Panc1 (cell line): ENCODE measurements at regions not wholly inside any gene's neighbourhood (a gene's known extent, or its start where the extent isn't known, plus 50 kb on each side); places are given as distances from the start of the nearest gene placed in this dataset.

Experiments
- ATAC-seq: fragments of 200-7000 bp; cut with Tn5 transposase; 2 replicates; pipeline ENCODE4 v1.9.1; 2020; ENCODE audit warnings: mild to moderate bottlenecking, moderate library complexity
- BruUV-seq: library from RNA; stranded (reverse); fragments of 400-500 nt; replicated peaks from 2 replicates; lab custom pipeline; 2021; lab: Mats Ljungman, UMichigan
- CTCF ChIA-PET: fragments of 300-600 bp; sonication (Branson Sonifier 250); formaldehyde crosslinking; loops from one replicate; lab custom pipeline; 2022; ENCODE audit warnings: antibody characterized with exemption; lab: Charles Lee
- POLR2A ChIA-PET: fragments of 300-600 bp; sonication (Branson Sonifier 250); formaldehyde crosslinking; loops from one replicate; lab custom pipeline; 2022; ENCODE audit warnings: antibody characterized with exemption; lab: Charles Lee
- DNase-seq: peaks from one replicate; pipeline ENCODE4 v3.0.0-alpha.2; 2010; ENCODE audit warnings: low read depth, low spot score
- H3K27ac ChIP-seq: 2 replicates; pipeline ENCODE4 v1.5.1; 2011; ENCODE audit warnings: mild to moderate bottlenecking, low read length, inconsistent platforms
- H3K27me3 ChIP-seq: fragments of 200-500 bp; sonication (Bioruptor generic); 2 replicates; pipeline ENCODE4 v1.6.0; 2014; ENCODE audit warnings: low read length, inconsistent platforms; ENCODE audit not compliant: control insufficient read depth, insufficient read depth
- H3K36me3 ChIP-seq: fragments of 200-500 bp; sonication (Bioruptor generic); 2 replicates; pipeline ENCODE4 v1.5.1; 2014; ENCODE audit warnings: inconsistent platforms, mild to moderate bottlenecking, low read length, moderate library complexity; ENCODE audit not compliant: control insufficient read depth, insufficient read depth
- H3K4me1 ChIP-seq: 2 replicates; pipeline ENCODE4 v1.5.1; 2011; ENCODE audit warnings: inconsistent platforms, mild to moderate bottlenecking, low read length, moderate library complexity; ENCODE audit not compliant: control insufficient read depth, insufficient read depth
- H3K4me3 ChIP-seq, 2 experiments: 2 replicates each; pipeline ENCODE4 v1.5.1; 2011 to 2012; ENCODE audit warnings: low read depth in 2 of 2, low read length in 2 of 2, mild to moderate bottlenecking in 2 of 2, inconsistent platforms in 1 of 2, moderate library complexity in 1 of 2
- H3K9me3 ChIP-seq: fragments of 200-500 bp; sonication (Bioruptor generic); 2 replicates; pipeline ENCODE4 v1.5.1; 2014; ENCODE audit warnings: low read depth, mild to moderate bottlenecking, inconsistent platforms, low read length, moderate library complexity; ENCODE audit not compliant: control insufficient read depth, insufficient read depth
- POLR2AphosphoS5 ChIP-seq: IDR thresholded peaks from 2 replicates; pipeline ENCODE4 v1.6.1; 2012; ENCODE audit warnings: mild to moderate bottlenecking, low read depth, low read length, moderate library complexity
- SIN3A ChIP-seq: IDR thresholded peaks from 2 replicates; pipeline ENCODE4 v1.6.1; 2012; ENCODE audit warnings: low read depth, mild to moderate bottlenecking, low read length, moderate library complexity, borderline replicate concordance; ENCODE audit not compliant: insufficient read depth
- TCF7L2 ChIP-seq: IDR thresholded peaks from 2 replicates; pipeline ENCODE4 v1.6.1; 2011; ENCODE audit warnings: mild to moderate bottlenecking, low read depth, low read length, inconsistent platforms
- in situ Hi-C: cut with HindIII; loops from 2 replicates; pipeline ENCODE4 v1.10.0; 2016; ENCODE audit warnings: low sequenced_read_pairs, low pct_unique_long_range_greater_than_20kb
- intact Hi-C: fragments of 100-400 bp; cut with micrococcal nuclease; formaldehyde crosslinking; loops from one replicate; pipeline ENCODE4 v1.10.0; 2022; ENCODE audit not compliant: unreplicated experiment
- TF ChIP-seq, protein P1 (sequence below): fragments of 450-650 bp; IDR thresholded peaks from 2 replicates; pipeline ENCODE4 v1.5.1; 2017; ENCODE audit warnings: mild to moderate bottlenecking
- TF ChIP-seq, protein P2 (sequence below), 2 experiments: IDR thresholded peaks; 2 replicates each; pipeline ENCODE4 v1.6.1; 2011 to 2012; ENCODE audit warnings: low read depth in 2 of 2, control low read depth in 1 of 2, low read length in 1 of 2, mild to moderate bottlenecking in 1 of 2, moderate library complexity in 1 of 2; ENCODE audit not compliant: insufficient read depth in 1 of 2

DNA sequence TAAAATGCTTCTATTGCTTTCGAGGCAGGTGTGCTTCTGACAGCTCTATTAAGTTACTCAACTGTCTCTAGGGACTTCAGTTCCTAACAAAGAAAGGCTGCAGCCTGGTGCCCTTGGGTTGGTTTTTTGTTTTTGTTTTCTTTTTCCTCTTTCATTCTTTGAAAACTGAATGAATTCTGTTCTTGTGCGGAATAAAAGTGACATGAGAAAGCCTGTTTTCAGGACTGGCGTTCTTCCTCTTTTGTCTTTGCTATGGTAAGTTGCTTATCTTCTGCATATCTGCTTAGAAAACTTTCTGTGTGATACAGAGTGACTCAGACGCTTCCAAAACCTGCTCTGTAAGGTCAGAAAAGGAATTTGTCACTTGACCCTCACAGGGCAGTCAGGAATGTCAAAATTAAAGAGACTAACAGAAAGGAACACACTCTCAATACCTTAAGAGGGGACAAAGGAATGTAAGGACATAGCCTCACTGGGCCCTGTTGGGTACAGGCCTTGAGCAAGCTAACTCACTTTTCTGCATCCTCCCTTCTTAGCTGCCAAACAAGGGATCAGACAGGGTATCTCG, 56.2 kb upstream of the NHSL1 start:
- peak; percentile 81 for ATAC-seq
- in situ Hi-C loops = no loop called here
- Histone ChIP-seq H3K9me3 (no peaks in the 10 kb centered on the region), H3K27ac (no peak overlapping the region), H3K36me3 (no peaks in the 10 kb centered on the region), H3K4me3 (no peak overlapping the region), H3K27me3 (no peaks in the 10 kb centered on the region), H3K4me1 (peaks cover 8% of the 10 kb centered on the region; the same call in 1 of the 2 replicates)
- intact Hi-C loops = no loop called here
- TF ChIP-seq, protein P1, sequence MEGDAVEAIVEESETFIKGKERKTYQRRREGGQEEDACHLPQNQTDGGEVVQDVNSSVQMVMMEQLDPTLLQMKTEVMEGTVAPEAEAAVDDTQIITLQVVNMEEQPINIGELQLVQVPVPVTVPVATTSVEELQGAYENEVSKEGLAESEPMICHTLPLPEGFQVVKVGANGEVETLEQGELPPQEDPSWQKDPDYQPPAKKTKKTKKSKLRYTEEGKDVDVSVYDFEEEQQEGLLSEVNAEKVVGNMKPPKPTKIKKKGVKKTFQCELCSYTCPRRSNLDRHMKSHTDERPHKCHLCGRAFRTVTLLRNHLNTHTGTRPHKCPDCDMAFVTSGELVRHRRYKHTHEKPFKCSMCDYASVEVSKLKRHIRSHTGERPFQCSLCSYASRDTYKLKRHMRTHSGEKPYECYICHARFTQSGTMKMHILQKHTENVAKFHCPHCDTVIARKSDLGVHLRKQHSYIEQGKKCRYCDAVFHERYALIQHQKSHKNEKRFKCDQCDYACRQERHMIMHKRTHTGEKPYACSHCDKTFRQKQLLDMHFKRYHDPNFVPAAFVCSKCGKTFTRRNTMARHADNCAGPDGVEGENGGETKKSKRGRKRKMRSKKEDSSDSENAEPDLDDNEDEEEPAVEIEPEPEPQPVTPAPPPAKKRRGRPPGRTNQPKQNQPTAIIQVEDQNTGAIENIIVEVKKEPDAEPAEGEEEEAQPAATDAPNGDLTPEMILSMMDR = no peak
- TF ChIP-seq, protein P2, sequence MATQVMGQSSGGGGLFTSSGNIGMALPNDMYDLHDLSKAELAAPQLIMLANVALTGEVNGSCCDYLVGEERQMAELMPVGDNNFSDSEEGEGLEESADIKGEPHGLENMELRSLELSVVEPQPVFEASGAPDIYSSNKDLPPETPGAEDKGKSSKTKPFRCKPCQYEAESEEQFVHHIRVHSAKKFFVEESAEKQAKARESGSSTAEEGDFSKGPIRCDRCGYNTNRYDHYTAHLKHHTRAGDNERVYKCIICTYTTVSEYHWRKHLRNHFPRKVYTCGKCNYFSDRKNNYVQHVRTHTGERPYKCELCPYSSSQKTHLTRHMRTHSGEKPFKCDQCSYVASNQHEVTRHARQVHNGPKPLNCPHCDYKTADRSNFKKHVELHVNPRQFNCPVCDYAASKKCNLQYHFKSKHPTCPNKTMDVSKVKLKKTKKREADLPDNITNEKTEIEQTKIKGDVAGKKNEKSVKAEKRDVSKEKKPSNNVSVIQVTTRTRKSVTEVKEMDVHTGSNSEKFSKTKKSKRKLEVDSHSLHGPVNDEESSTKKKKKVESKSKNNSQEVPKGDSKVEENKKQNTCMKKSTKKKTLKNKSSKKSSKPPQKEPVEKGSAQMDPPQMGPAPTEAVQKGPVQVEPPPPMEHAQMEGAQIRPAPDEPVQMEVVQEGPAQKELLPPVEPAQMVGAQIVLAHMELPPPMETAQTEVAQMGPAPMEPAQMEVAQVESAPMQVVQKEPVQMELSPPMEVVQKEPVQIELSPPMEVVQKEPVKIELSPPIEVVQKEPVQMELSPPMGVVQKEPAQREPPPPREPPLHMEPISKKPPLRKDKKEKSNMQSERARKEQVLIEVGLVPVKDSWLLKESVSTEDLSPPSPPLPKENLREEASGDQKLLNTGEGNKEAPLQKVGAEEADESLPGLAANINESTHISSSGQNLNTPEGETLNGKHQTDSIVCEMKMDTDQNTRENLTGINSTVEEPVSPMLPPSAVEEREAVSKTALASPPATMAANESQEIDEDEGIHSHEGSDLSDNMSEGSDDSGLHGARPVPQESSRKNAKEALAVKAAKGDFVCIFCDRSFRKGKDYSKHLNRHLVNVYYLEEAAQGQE (IDR thresholded peaks at IDR 0.05; ENCODE audit: insufficient read depth in 1 of 2, low read depth in 2 of 2, low read length in 1 of 2) = no peak
- TF ChIP-seq POLR2AphosphoS5 = no peak
- ChIA-PET POLR2A (no interaction called here), CTCF (no interaction called here)
- DNase-seq = no peak
- no TSS peak for BruUV-seq

DNA sequence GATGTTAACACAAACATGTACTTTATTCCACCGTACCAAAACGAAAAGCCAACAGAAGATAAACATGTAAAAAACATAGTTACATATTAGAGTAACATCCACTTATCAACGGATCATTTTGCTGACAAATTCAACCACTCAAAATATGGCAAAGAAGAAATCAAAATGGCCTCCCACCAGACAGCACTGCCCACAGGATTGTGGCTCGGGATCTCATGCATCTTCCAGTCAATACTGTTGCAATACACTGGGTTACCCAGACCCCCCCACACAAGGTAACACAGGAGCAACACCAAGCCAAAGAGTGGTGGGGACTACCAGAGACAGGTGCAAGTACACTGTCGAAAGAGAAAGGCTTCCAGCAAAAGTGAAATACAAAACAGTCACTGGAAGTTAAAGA, 57.9 kb upstream of the NHSL1 start:
- ChIA-PET POLR2A (no interaction called here), CTCF (no interaction called here)
- no peaks in the 10 kb centered on the region for H3K9me3 ChIP-seq
- no peak overlapping the region for H3K4me3 ChIP-seq
- BruUV-seq = no TSS peak
- no peaks in the 10 kb centered on the region for H3K36me3 ChIP-seq
- in situ Hi-C loops (no loop called here), intact Hi-C loops (no loop called here)
- no peak overlapping the region for H3K27ac ChIP-seq
- no peaks in the 10 kb centered on the region for H3K27me3 ChIP-seq
- H3K4me1 ChIP-seq = peaks cover 8% of the 10 kb centered on the region; the same call in 1 of the 2 replicates
- DNase-seq (no peak), ATAC-seq (no peak)
- no peak for TF ChIP-seq POLR2AphosphoS5
- TF ChIP-seq, protein P2 (IDR thresholded peaks at IDR 0.05; ENCODE audit: insufficient read depth in 1 of 2, low read depth in 2 of 2, low read length in 1 of 2) = no peak
- TF ChIP-seq, protein P1 = no peak
- no peak for TF ChIP-seq TCF7L2
- TF ChIP-seq SIN3A = no peak
